ENCODE measurements at regions not wholly inside any gene's neighbourhood (a gene's known extent, or its start where the extent isn't known, plus 50 kb on each side); places are given as distances from the start of the nearest gene placed in this dataset.

- TF ChIP-seq, protein P1, sequence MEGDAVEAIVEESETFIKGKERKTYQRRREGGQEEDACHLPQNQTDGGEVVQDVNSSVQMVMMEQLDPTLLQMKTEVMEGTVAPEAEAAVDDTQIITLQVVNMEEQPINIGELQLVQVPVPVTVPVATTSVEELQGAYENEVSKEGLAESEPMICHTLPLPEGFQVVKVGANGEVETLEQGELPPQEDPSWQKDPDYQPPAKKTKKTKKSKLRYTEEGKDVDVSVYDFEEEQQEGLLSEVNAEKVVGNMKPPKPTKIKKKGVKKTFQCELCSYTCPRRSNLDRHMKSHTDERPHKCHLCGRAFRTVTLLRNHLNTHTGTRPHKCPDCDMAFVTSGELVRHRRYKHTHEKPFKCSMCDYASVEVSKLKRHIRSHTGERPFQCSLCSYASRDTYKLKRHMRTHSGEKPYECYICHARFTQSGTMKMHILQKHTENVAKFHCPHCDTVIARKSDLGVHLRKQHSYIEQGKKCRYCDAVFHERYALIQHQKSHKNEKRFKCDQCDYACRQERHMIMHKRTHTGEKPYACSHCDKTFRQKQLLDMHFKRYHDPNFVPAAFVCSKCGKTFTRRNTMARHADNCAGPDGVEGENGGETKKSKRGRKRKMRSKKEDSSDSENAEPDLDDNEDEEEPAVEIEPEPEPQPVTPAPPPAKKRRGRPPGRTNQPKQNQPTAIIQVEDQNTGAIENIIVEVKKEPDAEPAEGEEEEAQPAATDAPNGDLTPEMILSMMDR (IDR thresholded peaks at IDR 0.05; ENCODE audit: insufficient read depth, low read length, poor library complexity, severe bottlenecking) = no peak
- TF ChIP-seq EZH2phosphoT487 (conservative IDR thresholded peaks at IDR 0.05; ENCODE audit: low read length) = no peak
These were observed 100.5 kb upstream of the SETBP1 start for GRCh38 chr18:44580159-44580558.

All from SU-DHL-6 (cell line).